Omental fat pad (tissue), 3 donors: ENCODE measurements at regions not wholly inside any gene's neighbourhood (a gene's known extent, or its start where the extent isn't known, plus 50 kb on each side); places are given as distances from the start of the nearest gene placed in this dataset.

Source experiments
- ATAC-seq: fragments of 150-250 bp; one replicate; pipeline ENCODE4 v1.9.1; 2016; ENCODE audit warnings: mild to moderate bottlenecking, moderate library complexity; ENCODE audit not compliant: low FRiP score
- DNase-seq: peaks from one replicate; pipeline ENCODE4 v3.0.0-alpha.2; 2019; ENCODE audit warnings: low spot score
- TF ChIP-seq, protein P1 (sequence below), 3 donors: fragments of 450-650 bp; IDR thresholded peaks; one replicate each; pipeline ENCODE4 v1.5.1; 2016 to 2017; ENCODE audit warnings: antibody characterized with exemption in 3 of 3, mild to moderate bottlenecking in 3 of 3, moderate library complexity in 2 of 3

- DNase-seq, result no peak
- ATAC-seq, result no peak
- TF ChIP-seq, protein P1, sequence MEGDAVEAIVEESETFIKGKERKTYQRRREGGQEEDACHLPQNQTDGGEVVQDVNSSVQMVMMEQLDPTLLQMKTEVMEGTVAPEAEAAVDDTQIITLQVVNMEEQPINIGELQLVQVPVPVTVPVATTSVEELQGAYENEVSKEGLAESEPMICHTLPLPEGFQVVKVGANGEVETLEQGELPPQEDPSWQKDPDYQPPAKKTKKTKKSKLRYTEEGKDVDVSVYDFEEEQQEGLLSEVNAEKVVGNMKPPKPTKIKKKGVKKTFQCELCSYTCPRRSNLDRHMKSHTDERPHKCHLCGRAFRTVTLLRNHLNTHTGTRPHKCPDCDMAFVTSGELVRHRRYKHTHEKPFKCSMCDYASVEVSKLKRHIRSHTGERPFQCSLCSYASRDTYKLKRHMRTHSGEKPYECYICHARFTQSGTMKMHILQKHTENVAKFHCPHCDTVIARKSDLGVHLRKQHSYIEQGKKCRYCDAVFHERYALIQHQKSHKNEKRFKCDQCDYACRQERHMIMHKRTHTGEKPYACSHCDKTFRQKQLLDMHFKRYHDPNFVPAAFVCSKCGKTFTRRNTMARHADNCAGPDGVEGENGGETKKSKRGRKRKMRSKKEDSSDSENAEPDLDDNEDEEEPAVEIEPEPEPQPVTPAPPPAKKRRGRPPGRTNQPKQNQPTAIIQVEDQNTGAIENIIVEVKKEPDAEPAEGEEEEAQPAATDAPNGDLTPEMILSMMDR (IDR thresholded peaks at IDR 0.05), result no peak
These were observed 76.9 kb upstream of the CDH20 start for GRCh38 chr18:61256291-61256690.

- TF ChIP-seq, protein P1 (IDR thresholded peaks at IDR 0.05), result no peak
- DNase-seq, result no peak
- no peak for ATAC-seq
These were observed 71.4 kb upstream of the CDH20 start for GRCh38 chr18:61261870-61262269.

- TF ChIP-seq, protein P1 (IDR thresholded peaks at IDR 0.05), result no peak
- ATAC-seq, result no peak
These were observed 60.4 kb upstream of the CDH20 start for GRCh38 chr18:61272793-61273192.

DNA sequence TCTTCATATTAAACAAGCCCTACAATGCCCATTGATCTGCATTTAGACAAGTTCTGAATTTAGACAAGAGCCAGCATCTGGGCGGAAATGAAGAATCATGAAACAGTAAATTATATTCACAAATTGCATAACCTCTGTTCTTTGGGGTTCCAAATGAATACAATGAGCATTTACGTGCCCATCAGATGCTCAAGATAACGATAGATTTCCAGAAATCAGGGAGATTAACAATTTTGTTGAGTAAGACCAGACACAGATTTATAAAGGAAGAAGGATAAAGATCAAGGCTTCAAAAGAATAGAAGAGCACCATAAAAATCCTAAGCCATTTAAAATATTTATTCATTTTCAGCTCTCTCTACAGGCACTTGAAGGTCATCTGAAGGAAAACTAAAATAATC lies 59.7 kb upstream of the CDH20 start:
- DNase-seq (no peak), ATAC-seq (no peak)
- TF ChIP-seq, protein P1 (IDR thresholded peaks at IDR 0.05), result no peak

More at GRCh38 chr18:61272793-61273192, 60.4 kb upstream of the CDH20 start:
- DNase-seq, result no peak

DNA sequence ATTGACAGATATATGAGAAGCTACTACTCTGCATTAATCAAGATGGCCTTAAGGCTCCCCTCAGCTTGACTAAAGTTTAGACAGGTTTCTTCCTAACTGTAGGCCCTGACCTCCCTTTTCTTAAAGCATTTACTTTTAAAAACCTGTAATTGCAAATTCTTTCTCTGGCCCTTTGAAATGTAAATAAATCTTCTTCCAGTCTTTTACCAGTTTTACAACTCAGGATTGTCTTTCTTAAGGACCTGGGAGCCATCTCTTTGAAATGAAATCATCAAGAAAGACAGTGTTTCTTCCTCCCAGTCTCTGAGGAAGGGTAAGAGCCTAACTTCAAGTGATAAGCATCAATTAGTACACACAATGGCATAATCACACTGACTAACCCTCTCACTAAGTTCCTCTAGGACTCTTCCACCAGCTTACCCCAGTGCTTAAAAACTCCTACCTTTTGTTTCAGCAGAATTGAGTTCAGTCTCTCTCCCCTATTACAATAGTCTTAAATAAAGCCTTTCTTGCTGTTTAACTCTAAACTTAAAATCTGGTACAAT lies 58.7 kb upstream of the CDH20 start:
- ATAC-seq (no peak), DNase-seq (no peak)
- TF ChIP-seq, protein P1 (IDR thresholded peaks at IDR 0.05), result no peak

GRCh38 chr18:61277808-61278207 lies 55.4 kb upstream of the CDH20 start:
- TF ChIP-seq, protein P1 (IDR thresholded peaks at IDR 0.05), result no peak
- no peak for DNase-seq
- ATAC-seq, result no peak

- TF ChIP-seq, protein P1 (IDR thresholded peaks at IDR 0.05), result no peak
- DNase-seq (no peak), ATAC-seq (no peak)
These were observed 51.8 kb upstream of the CDH20 start for GRCh38 chr18:61281431-61281830.
